AG09309 (cell line): ENCODE measurements at regions not wholly inside any gene's neighbourhood (a gene's known extent, or its start where the extent isn't known, plus 50 kb on each side); places are given as distances from the start of the nearest gene placed in this dataset.

ENCODE experiments used
- DNase-seq: peaks from one replicate; pipeline ENCODE4 v3.0.0-alpha.2; 2010; ENCODE audit warnings: low read depth
- H3K4me3 ChIP-seq: 2 replicates; pipeline ENCODE4 v1.5.1; 2011; ENCODE audit warnings: mild to moderate bottlenecking, low read depth, low read length, moderate library complexity; ENCODE audit not compliant: control insufficient read depth
- TF ChIP-seq, protein P1 (sequence below): IDR thresholded peaks from 2 replicates; pipeline ENCODE4 v1.5.1; 2011; ENCODE audit warnings: mild to moderate bottlenecking, low read depth, low read length, inconsistent platforms; ENCODE audit not compliant: insufficient read depth, control insufficient read depth; ENCODE audit errors: missing control alignments

DNA sequence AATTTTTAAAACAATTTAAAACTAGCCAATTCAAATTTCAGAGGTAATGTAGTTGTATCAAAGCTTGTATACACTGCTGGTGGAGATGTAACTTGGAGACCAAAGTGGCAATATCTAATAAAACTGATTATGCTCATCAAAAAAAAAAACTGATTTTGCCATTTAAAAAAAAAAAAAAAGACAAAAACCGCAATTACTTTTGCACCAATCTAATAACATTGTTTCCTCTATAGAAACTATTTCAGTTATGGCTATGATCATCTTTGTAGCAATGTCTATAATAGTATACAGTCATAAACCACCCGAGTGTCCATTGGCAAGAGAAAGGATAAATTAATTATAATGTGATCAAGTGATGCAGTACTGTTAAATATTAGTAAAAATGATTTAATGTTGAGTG lies 149.3 kb upstream of the SEMA6D start:
- TF ChIP-seq, protein P1, sequence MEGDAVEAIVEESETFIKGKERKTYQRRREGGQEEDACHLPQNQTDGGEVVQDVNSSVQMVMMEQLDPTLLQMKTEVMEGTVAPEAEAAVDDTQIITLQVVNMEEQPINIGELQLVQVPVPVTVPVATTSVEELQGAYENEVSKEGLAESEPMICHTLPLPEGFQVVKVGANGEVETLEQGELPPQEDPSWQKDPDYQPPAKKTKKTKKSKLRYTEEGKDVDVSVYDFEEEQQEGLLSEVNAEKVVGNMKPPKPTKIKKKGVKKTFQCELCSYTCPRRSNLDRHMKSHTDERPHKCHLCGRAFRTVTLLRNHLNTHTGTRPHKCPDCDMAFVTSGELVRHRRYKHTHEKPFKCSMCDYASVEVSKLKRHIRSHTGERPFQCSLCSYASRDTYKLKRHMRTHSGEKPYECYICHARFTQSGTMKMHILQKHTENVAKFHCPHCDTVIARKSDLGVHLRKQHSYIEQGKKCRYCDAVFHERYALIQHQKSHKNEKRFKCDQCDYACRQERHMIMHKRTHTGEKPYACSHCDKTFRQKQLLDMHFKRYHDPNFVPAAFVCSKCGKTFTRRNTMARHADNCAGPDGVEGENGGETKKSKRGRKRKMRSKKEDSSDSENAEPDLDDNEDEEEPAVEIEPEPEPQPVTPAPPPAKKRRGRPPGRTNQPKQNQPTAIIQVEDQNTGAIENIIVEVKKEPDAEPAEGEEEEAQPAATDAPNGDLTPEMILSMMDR, result no peak
- H3K4me3 ChIP-seq, result no peak overlapping the region
- DNase-seq, result no peak

GRCh38 chr15:47570044-47570443 lies 147.3 kb upstream of the SEMA6D start:
- H3K4me3 ChIP-seq, result no peak overlapping the region
- TF ChIP-seq, protein P1, result no peak
- DNase-seq, result no peak

- TF ChIP-seq, protein P1, result no peak
- no peak for DNase-seq
- H3K4me3 ChIP-seq, result no peak overlapping the region
Observed at GRCh38 chr15:47570451-47570850, 146.9 kb upstream of the SEMA6D start.

GRCh38 chr15:47570881-47571640 lies 146.2 kb upstream of the SEMA6D start:
- TF ChIP-seq, protein P1, result no peak
- no peak overlapping the region for H3K4me3 ChIP-seq
- DNase-seq, result no peak

DNA sequence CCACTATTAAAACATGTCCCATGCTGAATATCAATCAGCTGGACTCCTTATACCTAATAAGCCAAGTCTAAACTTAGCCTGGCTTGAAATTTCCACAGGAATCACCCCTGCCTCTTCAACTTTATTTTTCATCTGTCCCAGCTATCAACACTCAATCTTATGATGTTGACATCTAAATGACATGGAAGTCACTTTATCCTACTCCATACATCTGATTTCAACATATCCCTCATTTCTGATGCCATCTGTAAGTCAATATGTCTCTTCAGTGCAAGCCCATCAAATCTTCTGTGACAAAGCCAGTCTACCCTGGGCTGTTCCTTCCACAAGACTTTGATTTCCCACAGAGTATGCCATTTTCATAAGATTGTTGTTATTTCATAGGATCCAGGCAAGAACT lies 143.6 kb upstream of the SEMA6D start:
- H3K4me3 ChIP-seq, result no peak overlapping the region
- TF ChIP-seq, protein P1, result no peak
- DNase-seq, result no peak

DNA sequence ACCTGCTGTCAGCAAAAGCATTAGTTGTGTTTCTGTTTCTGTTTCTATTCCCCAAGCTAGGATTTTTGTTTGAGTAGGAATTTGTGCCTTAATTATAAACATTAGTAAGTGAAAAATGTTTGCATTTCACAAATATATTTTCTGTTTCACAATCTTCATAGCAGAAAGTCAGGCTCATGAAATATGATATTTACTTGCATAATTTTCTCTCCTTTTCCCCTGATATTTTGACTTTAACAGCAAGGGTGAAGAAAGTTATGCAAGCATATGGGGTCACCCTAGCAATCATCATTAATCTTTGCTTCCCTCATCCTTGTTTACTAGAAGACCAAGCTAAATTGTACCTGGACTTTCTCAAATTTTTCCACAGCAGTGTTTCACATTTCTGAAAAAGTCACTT lies 140.3 kb upstream of the SEMA6D start:
- TF ChIP-seq, protein P1, result no peak
- no peak for DNase-seq
- no peak overlapping the region for H3K4me3 ChIP-seq
